ENCODE measurements at regions not wholly inside any gene's neighbourhood (a gene's known extent, or its start where the extent isn't known, plus 50 kb on each side); places are given as distances from the start of the nearest gene placed in this dataset.
A peak's percentile ranks its signal among the peaks of the same experiment; 100 is the strongest.

DNA sequence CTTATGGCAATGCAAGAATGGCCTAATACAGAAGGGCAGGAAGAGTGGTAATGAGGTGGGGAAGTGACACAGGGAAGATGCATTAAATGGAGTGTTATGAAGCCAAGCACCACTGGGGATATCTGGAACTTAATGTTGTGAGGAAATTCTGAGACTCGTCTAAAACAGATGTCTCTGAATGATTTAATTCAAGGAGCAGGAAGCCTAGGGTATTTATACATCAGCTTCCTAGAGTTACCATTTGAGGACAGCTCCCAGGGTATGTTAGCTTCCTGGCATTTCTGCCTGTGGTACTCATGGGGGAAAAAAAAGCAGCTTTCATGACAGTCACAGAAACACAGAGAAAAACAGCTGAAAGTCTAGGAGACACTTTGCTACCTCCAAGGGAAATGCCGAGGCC lies 989.5 kb downstream of the CBLN2 start:
- Histone ChIP-seq H3K27ac (ENCODE audit: low read depth, low read length, poor library complexity, severe bottlenecking) (no peak overlapping the region), H3K4me3 (ENCODE audit: low read depth, low read length, poor library complexity, severe bottlenecking) (no peak overlapping the region), H3K4me1 (ENCODE audit: insufficient read depth, low read length, poor library complexity, severe bottlenecking) (peaks cover 6% of the 10 kb centered on the region), H3K27me3 (replicated peaks; ENCODE audit: insufficient read depth, low read depth, low read length, poor library complexity) (no peaks in the 10 kb centered on the region), H3K36me3 (ENCODE audit: insufficient read depth, low read length, poor library complexity, severe bottlenecking) (no peaks in the 10 kb centered on the region), H3K9me3 (ENCODE audit: low read depth, low read length, poor library complexity, severe bottlenecking) (peaks cover 6% of the 10 kb centered on the region)
- TF ChIP-seq, protein P1, sequence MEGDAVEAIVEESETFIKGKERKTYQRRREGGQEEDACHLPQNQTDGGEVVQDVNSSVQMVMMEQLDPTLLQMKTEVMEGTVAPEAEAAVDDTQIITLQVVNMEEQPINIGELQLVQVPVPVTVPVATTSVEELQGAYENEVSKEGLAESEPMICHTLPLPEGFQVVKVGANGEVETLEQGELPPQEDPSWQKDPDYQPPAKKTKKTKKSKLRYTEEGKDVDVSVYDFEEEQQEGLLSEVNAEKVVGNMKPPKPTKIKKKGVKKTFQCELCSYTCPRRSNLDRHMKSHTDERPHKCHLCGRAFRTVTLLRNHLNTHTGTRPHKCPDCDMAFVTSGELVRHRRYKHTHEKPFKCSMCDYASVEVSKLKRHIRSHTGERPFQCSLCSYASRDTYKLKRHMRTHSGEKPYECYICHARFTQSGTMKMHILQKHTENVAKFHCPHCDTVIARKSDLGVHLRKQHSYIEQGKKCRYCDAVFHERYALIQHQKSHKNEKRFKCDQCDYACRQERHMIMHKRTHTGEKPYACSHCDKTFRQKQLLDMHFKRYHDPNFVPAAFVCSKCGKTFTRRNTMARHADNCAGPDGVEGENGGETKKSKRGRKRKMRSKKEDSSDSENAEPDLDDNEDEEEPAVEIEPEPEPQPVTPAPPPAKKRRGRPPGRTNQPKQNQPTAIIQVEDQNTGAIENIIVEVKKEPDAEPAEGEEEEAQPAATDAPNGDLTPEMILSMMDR (conservative IDR thresholded peaks at IDR 0.05; ENCODE audit: low read depth, low read length), result no peak
- no peak for TF ChIP-seq EZH2 (IDR thresholded peaks at IDR 0.05; ENCODE audit: borderline replicate concordance, low read depth, low read length, poor library complexity, severe bottlenecking)
- ChIA-PET CTCF (no interaction called here), POLR2A (ENCODE audit: low non-redundant PET) (no interaction called here)
- BruUV-seq (replicated peaks), result no TSS peak
- no peak for DNase-seq (ENCODE audit: low spot score)
- intact Hi-C loops (cut with micrococcal nuclease; ENCODE audit: unreplicated experiment), result no loop called here

DNA sequence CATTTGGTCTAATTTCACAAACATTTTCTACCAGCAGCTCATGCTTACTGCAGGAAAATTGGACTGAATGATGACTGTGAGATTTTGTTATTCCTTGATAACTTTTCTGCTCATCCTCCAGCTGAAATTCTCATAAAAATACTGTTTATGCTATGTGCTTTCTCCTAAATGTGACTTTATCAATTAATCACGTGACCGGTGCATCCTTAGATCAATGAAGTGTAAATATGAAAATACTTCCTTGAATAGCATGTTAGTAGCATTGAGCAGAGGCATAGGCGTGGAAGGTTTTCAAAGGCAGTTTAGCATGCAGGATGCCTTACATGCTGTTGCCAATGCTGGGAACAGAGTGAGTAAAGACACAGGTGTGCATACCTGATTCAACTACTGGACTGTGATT lies 1002.5 kb downstream of the CBLN2 start:
- POLR2A ChIA-PET (ENCODE audit: low non-redundant PET), result no interaction called here
- BruUV-seq (replicated peaks), result no TSS peak
- no peaks in the 10 kb centered on the region for H3K36me3 ChIP-seq (ENCODE audit: insufficient read depth, low read length, poor library complexity, severe bottlenecking)
- DNase-seq (ENCODE audit: low spot score), result no peak
- peaks cover 13% of the 10 kb centered on the region for H3K9me3 ChIP-seq (ENCODE audit: low read depth, low read length, poor library complexity, severe bottlenecking)
- intact Hi-C loops (cut with micrococcal nuclease; ENCODE audit: unreplicated experiment), result no loop called here
- CTCF ChIA-PET, result no interaction called here
- TF ChIP-seq, protein P1 (conservative IDR thresholded peaks at IDR 0.05; ENCODE audit: low read depth, low read length), result no peak
- no peak for TF ChIP-seq EZH2 (IDR thresholded peaks at IDR 0.05; ENCODE audit: borderline replicate concordance, low read depth, low read length, poor library complexity, severe bottlenecking)
- H3K27ac ChIP-seq (ENCODE audit: low read depth, low read length, poor library complexity, severe bottlenecking), result no peak overlapping the region
- no peaks in the 10 kb centered on the region for H3K27me3 ChIP-seq (replicated peaks; ENCODE audit: insufficient read depth, low read depth, low read length, poor library complexity)
- no peak overlapping the region for H3K4me3 ChIP-seq (ENCODE audit: low read depth, low read length, poor library complexity, severe bottlenecking)
- no peaks in the 10 kb centered on the region for H3K4me1 ChIP-seq (ENCODE audit: insufficient read depth, low read length, poor library complexity, severe bottlenecking)

DNA sequence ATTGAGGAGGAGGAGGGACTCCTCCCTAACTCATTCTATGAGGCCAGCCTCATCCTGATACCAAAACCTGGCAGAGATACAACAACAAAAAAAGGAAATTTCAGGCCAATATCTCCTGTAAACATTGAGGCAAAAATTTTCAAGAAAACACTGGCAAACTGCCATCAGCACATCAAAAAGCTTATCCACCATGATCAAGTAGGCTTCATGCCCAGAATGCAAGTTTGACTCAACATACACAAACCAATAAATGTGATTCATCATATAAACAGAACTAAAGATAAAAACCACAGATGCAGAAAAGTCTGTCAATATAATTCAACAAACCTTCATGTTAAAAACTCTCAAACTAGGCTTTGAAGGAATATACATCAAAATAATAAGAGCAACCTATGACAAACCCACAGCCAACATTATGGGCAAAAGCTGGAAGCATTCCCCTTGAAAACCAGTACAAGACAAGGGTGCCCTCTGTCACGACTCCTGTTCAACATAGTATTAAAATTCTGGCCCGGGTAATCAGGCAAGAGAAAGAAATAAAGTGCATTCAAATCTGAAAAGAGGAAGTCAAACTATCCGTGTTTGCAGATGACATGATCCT lies 1014.3 kb downstream of the CBLN2 start:
- no peaks in the 10 kb centered on the region for H3K4me1 ChIP-seq (ENCODE audit: insufficient read depth, low read length, poor library complexity, severe bottlenecking)
- CTCF ChIA-PET, result no interaction called here
- intact Hi-C loops (cut with micrococcal nuclease; ENCODE audit: unreplicated experiment), result no loop called here

More for the DNA sequence above, 1014.3 kb downstream of the CBLN2 start:
- no peaks in the 10 kb centered on the region for H3K36me3 ChIP-seq (ENCODE audit: insufficient read depth, low read length, poor library complexity, severe bottlenecking)
- BruUV-seq (replicated peaks), result no TSS peak
- no peak overlapping the region for H3K4me3 ChIP-seq (ENCODE audit: low read depth, low read length, poor library complexity, severe bottlenecking)
- no peaks in the 10 kb centered on the region for H3K9me3 ChIP-seq (ENCODE audit: low read depth, low read length, poor library complexity, severe bottlenecking)
- TF ChIP-seq, protein P1 (conservative IDR thresholded peaks at IDR 0.05; ENCODE audit: low read depth, low read length), result no peak
- no peak for TF ChIP-seq EZH2 (IDR thresholded peaks at IDR 0.05; ENCODE audit: borderline replicate concordance, low read depth, low read length, poor library complexity, severe bottlenecking)
- peak; percentile 2 for DNase-seq (ENCODE audit: low spot score)
- H3K27ac ChIP-seq (ENCODE audit: low read depth, low read length, poor library complexity, severe bottlenecking), result no peak overlapping the region
- POLR2A ChIA-PET (ENCODE audit: low non-redundant PET), result no interaction called here
- no peaks in the 10 kb centered on the region for H3K27me3 ChIP-seq (replicated peaks; ENCODE audit: insufficient read depth, low read depth, low read length, poor library complexity)

Data from A673 (cell line).